IMR-90 (cell line): ENCODE measurements at regions not wholly inside any gene's neighbourhood (a gene's known extent, or its start where the extent isn't known, plus 50 kb on each side); places are given as distances from the start of the nearest gene placed in this dataset.

Experiments
- ATAC-seq: fragments of 200-7000 bp; cut with Tn5 transposase; 2 replicates; pipeline ENCODE4 v1.9.1; 2020; ENCODE audit warnings: low read depth, mild to moderate bottlenecking, moderate library complexity
- BruUV-seq: library from RNA; stranded (reverse); fragments of 400-500 nt; replicated peaks from 2 replicates; lab custom pipeline; 2021; lab: Mats Ljungman, UMichigan
- CTCF ChIA-PET: fragments of 300-600 bp; formaldehyde crosslinking; extraction: SDS; loops from one replicate; lab custom pipeline; 2021; ENCODE audit warnings: antibody characterized with exemption; lab: Yijun Ruan, JAX
- POLR2A ChIA-PET: fragments of 300-600 bp; sonication (Branson Sonifier 250); formaldehyde crosslinking; loops from one replicate; lab custom pipeline; 2022; ENCODE audit warnings: antibody characterized with exemption; ENCODE audit not compliant: unreplicated experiment; lab: Charles Lee
- DNase-seq: peaks from one replicate; pipeline ENCODE4 v3.0.0; 2013
- H2AFZ ChIP-seq: replicated peaks from 2 replicates; pipeline ENCODE3; 2013; ENCODE audit warnings: low read length, mild to moderate bottlenecking; ENCODE audit not compliant: poor library complexity
- H2AK5ac ChIP-seq: 2 replicates; pipeline ENCODE4 v1.6.1; 2013; ENCODE audit warnings: low read depth, low read length, inconsistent platforms
- H2AK9ac ChIP-seq: replicated peaks from 2 replicates; pipeline ENCODE3; 2013; ENCODE audit warnings: mild to moderate bottlenecking, low read depth, low read length, moderate library complexity; ENCODE audit not compliant: poor library complexity
- H2BK120ac ChIP-seq: 2 replicates; pipeline ENCODE4 v1.6.1; 2013; ENCODE audit warnings: low read depth, low read length, inconsistent platforms
- H2BK15ac ChIP-seq: 3 replicates; pipeline ENCODE4 v1.6.1; 2013; ENCODE audit warnings: low read depth, low read length, inconsistent platforms
- H2BK20ac ChIP-seq: 2 replicates; pipeline ENCODE4 v1.6.1; 2013; ENCODE audit warnings: low read depth, mild to moderate bottlenecking, inconsistent platforms, low read length, moderate library complexity
- H2BK5ac ChIP-seq: 2 replicates; pipeline ENCODE4 v1.6.1; 2013; ENCODE audit warnings: mild to moderate bottlenecking, low read depth, low read length, inconsistent platforms; ENCODE audit not compliant: poor library complexity, severe bottlenecking
- H3K14ac ChIP-seq: replicated peaks from 2 replicates; pipeline ENCODE4 v1.6.1; 2013; ENCODE audit warnings: low read depth, low read length, inconsistent platforms
- H3K18ac ChIP-seq: 2 replicates; pipeline ENCODE4 v1.6.1; 2013; ENCODE audit warnings: low read depth, low read length, control low read depth
- H3K23ac ChIP-seq: 2 replicates; pipeline ENCODE4 v1.6.1; 2013; ENCODE audit warnings: low read depth, low read length, inconsistent platforms
- H3K27ac ChIP-seq: 2 replicates; pipeline ENCODE4 v1.5.1; 2013; ENCODE audit warnings: mild to moderate bottlenecking, control low read depth, low read length; ENCODE audit not compliant: insufficient read depth
- H3K27me3 ChIP-seq: 2 replicates; pipeline ENCODE4 v1.6.1; 2013; ENCODE audit warnings: low read length; ENCODE audit not compliant: control insufficient read depth, insufficient read depth
- H3K36me3 ChIP-seq: 2 replicates; pipeline ENCODE4 v1.6.1; 2013; ENCODE audit warnings: low read length, mixed read lengths; ENCODE audit not compliant: control insufficient read depth, insufficient read depth
- H3K4ac ChIP-seq: 2 replicates; pipeline ENCODE4 v1.6.1; 2013; ENCODE audit warnings: low read depth, low read length, inconsistent platforms
- H3K4me1 ChIP-seq: 2 replicates; pipeline ENCODE4 v1.6.1; 2013; ENCODE audit warnings: low read length, mixed read lengths; ENCODE audit not compliant: control insufficient read depth, insufficient read depth
- H3K4me2 ChIP-seq: 2 replicates; pipeline ENCODE4 v1.6.1; 2013; ENCODE audit warnings: low read depth, mild to moderate bottlenecking, control low read depth, low read length, moderate library complexity
- H3K4me3 ChIP-seq: 2 replicates; pipeline ENCODE4 v1.5.1; 2013; ENCODE audit warnings: low read depth, mild to moderate bottlenecking, control low read depth, low read length, moderate library complexity; ENCODE audit not compliant: insufficient read depth
- H3K56ac ChIP-seq: 2 replicates; pipeline ENCODE4 v1.6.1; 2013; ENCODE audit warnings: low read length, inconsistent platforms; ENCODE audit not compliant: insufficient read depth; ENCODE audit errors: extremely low read depth
- H3K79me1 ChIP-seq, 2 experiments: 2 replicates each; pipeline ENCODE4 v1.6.1; 2013; ENCODE audit warnings: low read length in 2 of 2, inconsistent platforms in 1 of 2, low read depth in 1 of 2
- H3K9ac ChIP-seq: 2 replicates; pipeline ENCODE4 v1.6.1; 2013; ENCODE audit warnings: low read depth, low read length, control low read depth
- H3K9me1 ChIP-seq: 2 replicates; pipeline ENCODE4 v1.6.1; 2013; ENCODE audit warnings: low read length, inconsistent platforms; ENCODE audit not compliant: insufficient read depth
- H3K9me3 ChIP-seq: 2 replicates; pipeline ENCODE4 v1.6.1; 2013; ENCODE audit warnings: low read length; ENCODE audit not compliant: control insufficient read depth, insufficient read depth
- H4K20me1 ChIP-seq: 2 replicates; pipeline ENCODE4 v1.6.1; 2013; ENCODE audit warnings: low read length, inconsistent platforms; ENCODE audit not compliant: insufficient read depth
- H4K5ac ChIP-seq: 2 replicates; pipeline ENCODE4 v1.6.1; 2013; ENCODE audit warnings: mild to moderate bottlenecking, low read depth, low read length, control low read depth
- H4K8ac ChIP-seq, 2 experiments: 2 replicates each; pipeline ENCODE4 v1.6.1; 2013; ENCODE audit warnings: low read depth in 2 of 2, low read length in 2 of 2, control low read depth in 1 of 2, inconsistent platforms in 1 of 2
- H4K91ac ChIP-seq: 2 replicates; pipeline ENCODE4 v1.6.1; 2013; ENCODE audit warnings: low read depth, low read length, inconsistent platforms; ENCODE audit not compliant: insufficient read depth
- CEBPB ChIP-seq: IDR thresholded peaks from 2 replicates; pipeline ENCODE4 v1.6.1; 2012; ENCODE audit warnings: low read depth, low read length, improper control_type of control experiment
- MAZ ChIP-seq: IDR thresholded peaks from 2 replicates; pipeline ENCODE4 v1.6.1; 2012; ENCODE audit warnings: low read depth, mild to moderate bottlenecking, low read length, improper control_type of control experiment, moderate library complexity, borderline replicate concordance
- MXI1 ChIP-seq: IDR thresholded peaks from 2 replicates; pipeline ENCODE4 v1.6.1; 2012; ENCODE audit warnings: low read depth, mild to moderate bottlenecking, low read length, moderate library complexity, borderline replicate concordance
- RAD21 ChIP-seq: IDR thresholded peaks from 2 replicates; pipeline ENCODE4 v1.6.1; 2012; ENCODE audit warnings: low read length, improper control_type of control experiment
- RCOR1 ChIP-seq: IDR thresholded peaks from 2 replicates; pipeline ENCODE4 v1.6.1; 2012; ENCODE audit warnings: mild to moderate bottlenecking, low read length, improper control_type of control experiment; ENCODE audit not compliant: insufficient replicate concordance
- WGBS, 2 experiments: methylation state at CpG; one replicate each; pipeline versions ENCODE4 v1.1.5 to v1.1.7; 2013; ENCODE audit warnings: missing lambda C conversion rate in 2 of 2; ENCODE audit not compliant: insufficient read length in 1 of 2; ENCODE audit errors: extremely low coverage in 2 of 2; 5-methylcytosine and 5-hydroxymethylcytosine counted together
- dilution Hi-C: fragments of 300-500 bp; cut with HindIII; formaldehyde crosslinking; loops from one replicate; pipeline ENCODE4 v1.14.3; 2018; ENCODE audit warnings: low sequenced_read_pairs; ENCODE audit not compliant: unreplicated experiment
- in situ Hi-C: fragments of 300-500 bp; cut with MboI; formaldehyde crosslinking; loops from 3 replicates; pipeline ENCODE4 v1.14.3; 2019; ENCODE audit warnings: low sequenced_read_pairs, inconsistent platforms, mixed read lengths
- intact Hi-C: fragments of 100-400 bp; cut with micrococcal nuclease; formaldehyde crosslinking; loops from 2 replicates; pipeline ENCODE4 v1.10.0; 2022

- no peak overlapping the region for H4K5ac ChIP-seq
- no peak overlapping the region for H3K4me3 ChIP-seq
- no peaks in the 10 kb centered on the region for H3K27me3 ChIP-seq
- no peak for TF ChIP-seq MAZ
- no peak for TF ChIP-seq CEBPB
- no peak for TF ChIP-seq RAD21
- no peak for TF ChIP-seq RCOR1
- no peak for TF ChIP-seq MXI1
- no peak overlapping the region for H2BK20ac ChIP-seq
- ATAC-seq (no peak), DNase-seq (no peak)
- no peak overlapping the region for H4K8ac ChIP-seq
- H2AK5ac ChIP-seq, result no peak overlapping the region
- no peak overlapping the region for H2BK120ac ChIP-seq
- H3K56ac ChIP-seq, result no peak overlapping the region
- ChIA-PET POLR2A (no interaction called here), CTCF (no interaction called here)
- intact Hi-C loops (no loop called here), in situ Hi-C loops (no loop called here), dilution Hi-C loops (no loop called here)
- no peak overlapping the region for H3K4me2 ChIP-seq
- no peaks in the 10 kb centered on the region for H3K36me3 ChIP-seq
- H3K4me1 ChIP-seq, result no peaks in the 10 kb centered on the region
- no peak overlapping the region for H3K14ac ChIP-seq
- no peak overlapping the region for H3K4ac ChIP-seq
- no peaks in the 10 kb centered on the region for H4K20me1 ChIP-seq
- no peak overlapping the region for H2BK5ac ChIP-seq
- no peak overlapping the region for H2BK15ac ChIP-seq
- no peak overlapping the region for H3K9ac ChIP-seq
- no peak overlapping the region for H3K23ac ChIP-seq
- H3K9me1 ChIP-seq, result no peaks in the 10 kb centered on the region
- no peak overlapping the region for H4K91ac ChIP-seq
- BruUV-seq, result no TSS peak
- H2AFZ ChIP-seq, result no peak overlapping the region
- no CpG with 5 or more reads among the region's 3 CpGs for WGBS, 2 experiments
- peaks cover 16% of the 10 kb centered on the region for H3K9me3 ChIP-seq
- no peaks in the 10 kb centered on the region for H3K79me1 ChIP-seq
- no peak overlapping the region for H3K27ac ChIP-seq
- no peak overlapping the region for H2AK9ac ChIP-seq
- H3K18ac ChIP-seq, result no peak overlapping the region
Observed at GRCh38 chr2:535222-535621, 142.0 kb downstream of the TMEM18 start.
